NT2/D1 (cell line): ENCODE measurements at regions not wholly inside any gene's neighbourhood (a gene's known extent, or its start where the extent isn't known, plus 50 kb on each side); places are given as distances from the start of the nearest gene placed in this dataset.

Experiments
- SUZ12 ChIP-seq: IDR thresholded peaks from 2 replicates; pipeline ENCODE4 v1.6.1; 2011; ENCODE audit not compliant: insufficient read length, insufficient read depth; ENCODE audit errors: extremely low read depth
- ZNF274 ChIP-seq: IDR thresholded peaks from 2 replicates; pipeline ENCODE4 v1.6.1; 2011; ENCODE audit warnings: mild to moderate bottlenecking, low read depth, low read length

DNA sequence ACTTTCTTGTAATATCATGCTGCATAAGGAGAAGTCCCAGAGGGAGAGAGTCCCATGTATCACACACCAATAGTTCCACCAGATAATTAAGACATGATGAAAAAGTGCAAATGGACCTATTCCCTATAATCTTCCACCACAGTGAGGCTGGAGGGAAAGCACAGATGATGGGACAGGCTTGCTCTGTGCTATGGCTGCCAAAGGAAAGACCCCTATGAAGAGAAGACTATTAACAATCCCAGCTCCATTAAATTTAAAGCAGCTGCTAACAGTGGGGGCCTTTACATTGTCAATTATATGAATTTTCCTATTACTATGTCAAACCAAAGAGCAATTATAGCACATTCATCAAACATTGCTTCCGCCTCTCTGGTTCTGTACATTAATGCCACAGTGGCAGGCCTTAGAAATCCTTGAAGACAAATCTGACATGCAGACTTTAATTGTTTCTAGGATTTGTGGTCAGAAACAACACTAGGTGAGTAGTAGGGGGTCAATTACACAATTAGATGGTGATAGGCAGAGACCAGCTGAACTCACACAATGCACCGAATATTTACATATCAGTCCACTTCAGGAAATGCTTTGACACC, 551.3 kb downstream of the TLE1 start:
- no peak for TF ChIP-seq ZNF274
- TF ChIP-seq SUZ12: no peak
